ENCODE measurements at regions not wholly inside any gene's neighbourhood (a gene's known extent, or its start where the extent isn't known, plus 50 kb on each side); places are given as distances from the start of the nearest gene placed in this dataset.

- TF ChIP-seq, protein P1, sequence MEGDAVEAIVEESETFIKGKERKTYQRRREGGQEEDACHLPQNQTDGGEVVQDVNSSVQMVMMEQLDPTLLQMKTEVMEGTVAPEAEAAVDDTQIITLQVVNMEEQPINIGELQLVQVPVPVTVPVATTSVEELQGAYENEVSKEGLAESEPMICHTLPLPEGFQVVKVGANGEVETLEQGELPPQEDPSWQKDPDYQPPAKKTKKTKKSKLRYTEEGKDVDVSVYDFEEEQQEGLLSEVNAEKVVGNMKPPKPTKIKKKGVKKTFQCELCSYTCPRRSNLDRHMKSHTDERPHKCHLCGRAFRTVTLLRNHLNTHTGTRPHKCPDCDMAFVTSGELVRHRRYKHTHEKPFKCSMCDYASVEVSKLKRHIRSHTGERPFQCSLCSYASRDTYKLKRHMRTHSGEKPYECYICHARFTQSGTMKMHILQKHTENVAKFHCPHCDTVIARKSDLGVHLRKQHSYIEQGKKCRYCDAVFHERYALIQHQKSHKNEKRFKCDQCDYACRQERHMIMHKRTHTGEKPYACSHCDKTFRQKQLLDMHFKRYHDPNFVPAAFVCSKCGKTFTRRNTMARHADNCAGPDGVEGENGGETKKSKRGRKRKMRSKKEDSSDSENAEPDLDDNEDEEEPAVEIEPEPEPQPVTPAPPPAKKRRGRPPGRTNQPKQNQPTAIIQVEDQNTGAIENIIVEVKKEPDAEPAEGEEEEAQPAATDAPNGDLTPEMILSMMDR (IDR thresholded peaks at IDR 0.05; ENCODE audit: low read length) = no peak
- no peak for TF ChIP-seq EZH2 (IDR thresholded peaks at IDR 0.05; ENCODE audit: borderline replicate concordance, low read length)
These were observed 220.8 kb downstream of the PLK2 start for GRCh38 chr5:58239045-58239444.
